ENCODE measurements at regions not wholly inside any gene's neighbourhood (a gene's known extent, or its start where the extent isn't known, plus 50 kb on each side); places are given as distances from the start of the nearest gene placed in this dataset.

DNA sequence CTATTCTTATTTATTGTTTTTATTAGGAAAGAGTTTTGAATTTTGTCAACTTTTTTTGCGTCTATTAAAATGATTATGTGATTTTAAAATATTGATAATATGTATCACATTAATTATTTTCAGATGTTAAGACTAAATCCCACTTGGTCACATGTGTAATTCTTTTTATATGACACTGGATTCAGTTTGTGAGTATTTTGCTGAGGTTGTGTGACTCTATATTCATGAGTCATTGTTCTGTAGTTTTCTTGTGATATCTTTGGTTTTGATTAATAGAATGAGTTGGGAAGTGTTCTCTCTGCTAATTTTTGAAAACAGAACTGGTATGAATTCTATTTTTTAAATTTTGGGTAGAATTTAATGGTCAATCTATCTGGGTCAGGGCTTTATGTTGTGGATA is 317.9 kb downstream of the ETS1 start:
- no peak for DNase-seq (ENCODE audit: low read depth in 3 of 3, low spot score in 1 of 3)

GRCh38 chr11:128266893-128267292 is 320.5 kb downstream of the ETS1 start:
- no peak for DNase-seq (ENCODE audit: low read depth in 3 of 3, low spot score in 1 of 3)

- DNase-seq (ENCODE audit: low read depth in 3 of 3, low spot score in 1 of 3) = no peak
These were observed 324.7 kb downstream of the ETS1 start for GRCh38 chr11:128262463-128263345.

GRCh38 chr11:128261011-128261421 is 326.3 kb downstream of the ETS1 start:
- DNase-seq (ENCODE audit: low read depth in 3 of 3, low spot score in 1 of 3) = no peak

DNA sequence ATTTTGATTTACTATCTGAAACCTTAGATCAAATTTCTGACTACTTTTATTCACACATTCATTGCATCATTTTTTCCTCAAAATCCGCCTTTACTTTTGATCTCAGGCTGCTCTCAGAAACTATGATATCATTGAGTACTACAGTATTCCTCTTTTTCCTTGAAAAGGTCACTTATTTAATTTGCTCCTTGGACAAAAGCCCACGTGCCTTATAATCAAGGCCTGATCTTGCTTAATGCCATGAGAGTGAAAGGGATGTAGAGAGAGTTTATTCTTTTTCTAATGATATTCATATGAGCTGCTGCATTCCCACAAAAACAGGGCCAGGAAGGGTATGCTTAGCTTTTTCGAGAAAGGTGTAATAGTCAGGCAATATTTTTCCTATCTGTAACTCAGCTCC is 327.0 kb downstream of the ETS1 start:
- no peak for DNase-seq (ENCODE audit: low read depth in 3 of 3, low spot score in 1 of 3)

- no peak for DNase-seq (ENCODE audit: low read depth in 3 of 3, low spot score in 1 of 3)
These were observed 327.5 kb downstream of the ETS1 start for GRCh38 chr11:128259816-128260215.

- DNase-seq (ENCODE audit: low read depth in 3 of 3, low spot score in 1 of 3) = no peak
These were observed 332.4 kb downstream of the ETS1 start for GRCh38 chr11:128254941-128255340.

DNA sequence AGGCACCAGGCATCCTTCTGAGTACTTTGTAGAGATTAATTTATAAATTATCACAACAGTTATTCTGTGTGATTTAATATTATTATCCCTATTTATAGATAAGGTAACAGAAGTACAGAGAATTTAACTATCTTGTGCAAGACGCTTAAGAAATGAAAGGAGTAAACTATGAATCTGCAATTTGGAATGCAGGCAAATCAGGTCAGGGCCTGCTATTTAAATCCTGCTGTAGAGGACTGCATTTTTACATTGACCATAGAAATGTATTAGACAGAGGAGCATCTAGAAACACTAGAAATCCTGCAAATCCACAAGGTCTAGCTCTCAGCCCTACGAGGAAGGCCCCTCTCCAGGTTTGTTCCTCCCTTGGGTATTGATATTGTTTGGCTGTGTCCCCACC is 336.2 kb downstream of the ETS1 start:
- no peak for DNase-seq (ENCODE audit: low read depth in 3 of 3, low spot score in 1 of 3)

GRCh38 chr11:128250482-128250881 is 336.9 kb downstream of the ETS1 start:
- no peak for DNase-seq (ENCODE audit: low read depth in 3 of 3, low spot score in 1 of 3)

DNA sequence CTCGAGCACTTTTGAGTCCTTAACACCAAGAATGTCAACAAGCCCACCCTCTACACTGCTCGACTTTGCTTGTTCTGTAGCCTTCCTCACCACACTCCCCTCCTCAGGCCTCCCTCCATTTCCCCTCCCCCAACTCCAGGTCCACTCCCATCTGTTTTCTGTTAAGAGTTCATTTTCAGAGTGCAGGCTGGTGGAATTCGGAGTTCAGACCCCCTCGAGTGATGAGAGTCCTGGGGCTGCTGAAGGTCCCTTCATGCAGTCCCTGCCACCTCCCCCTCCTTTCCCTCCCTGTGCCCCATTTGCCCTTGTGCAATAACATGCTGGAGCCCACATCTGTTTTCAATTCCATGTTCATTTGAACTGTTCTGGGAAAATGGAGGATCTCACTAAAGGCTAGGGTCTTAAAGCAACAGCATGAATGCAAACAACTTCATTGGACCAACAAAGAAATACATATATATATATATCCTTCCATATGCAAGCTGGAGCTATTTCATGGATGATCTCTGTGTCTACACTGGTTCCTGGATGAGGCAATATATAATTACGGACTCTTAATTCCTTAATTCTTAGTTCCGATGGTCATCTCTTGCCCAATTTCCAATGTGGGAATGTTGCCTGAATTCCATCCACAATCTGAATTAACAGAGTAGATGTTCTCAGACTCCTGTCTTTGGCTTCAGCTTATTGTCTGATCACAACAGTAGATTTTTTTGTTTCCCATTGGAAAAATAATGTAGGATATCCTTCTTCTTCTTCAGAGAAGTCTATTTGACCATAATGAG is 340.4 kb downstream of the ETS1 start:
- DNase-seq (ENCODE audit: low read depth in 3 of 3, low spot score in 1 of 3) = no peak

- no peak for DNase-seq (ENCODE audit: low read depth in 3 of 3, low spot score in 1 of 3)
These were observed 341.0 kb downstream of the ETS1 start for GRCh38 chr11:128246364-128246801.

- DNase-seq (ENCODE audit: low read depth in 3 of 3, low spot score in 1 of 3) = no peak
These were observed 342.5 kb downstream of the ETS1 start for GRCh38 chr11:128244871-128245270.

DNA sequence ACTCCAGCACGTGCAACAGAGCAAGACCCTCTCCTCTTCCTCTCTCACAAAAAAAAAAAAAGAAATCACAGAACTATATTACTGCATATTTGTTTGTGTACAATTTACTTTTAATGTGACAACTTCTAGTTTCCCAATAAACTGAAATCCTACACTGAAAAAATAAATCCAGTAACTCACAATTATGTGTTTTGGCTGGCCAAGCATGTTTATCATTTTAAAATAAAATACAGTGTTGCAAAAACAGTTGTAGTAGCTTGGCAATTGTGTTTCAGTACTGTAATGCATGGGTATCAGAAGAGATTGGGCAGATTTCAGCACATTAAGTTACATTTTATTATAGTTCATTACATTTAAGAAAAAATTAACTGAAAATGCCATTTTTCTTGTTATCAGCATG is 344.9 kb downstream of the ETS1 start:
- no peak for DNase-seq (ENCODE audit: low read depth in 3 of 3, low spot score in 1 of 3)

DNA sequence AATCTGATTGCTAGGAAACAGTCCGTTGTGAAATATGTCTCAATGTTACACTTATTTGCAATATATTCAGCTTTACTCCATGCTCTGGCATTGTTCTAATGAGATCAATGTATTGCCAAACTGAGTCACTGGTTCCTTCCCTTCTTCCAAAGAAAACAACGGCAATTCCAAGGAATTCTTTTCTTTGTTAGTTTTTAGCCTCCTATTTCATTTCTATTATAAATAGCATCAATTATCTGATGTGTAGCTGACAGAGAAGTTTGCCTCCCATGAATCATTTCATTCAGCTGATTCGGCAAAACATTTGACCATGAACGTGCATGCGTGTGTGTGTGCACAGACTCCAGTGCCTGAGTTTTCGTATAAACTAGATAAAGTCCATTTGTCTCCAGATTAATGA is 346.8 kb downstream of the ETS1 start:
- no peak for DNase-seq (ENCODE audit: low read depth in 3 of 3, low spot score in 1 of 3)

- DNase-seq (ENCODE audit: low read depth in 3 of 3, low spot score in 1 of 3) = no peak
These were observed 348.1 kb downstream of the ETS1 start for GRCh38 chr11:128239306-128239705.

DNA sequence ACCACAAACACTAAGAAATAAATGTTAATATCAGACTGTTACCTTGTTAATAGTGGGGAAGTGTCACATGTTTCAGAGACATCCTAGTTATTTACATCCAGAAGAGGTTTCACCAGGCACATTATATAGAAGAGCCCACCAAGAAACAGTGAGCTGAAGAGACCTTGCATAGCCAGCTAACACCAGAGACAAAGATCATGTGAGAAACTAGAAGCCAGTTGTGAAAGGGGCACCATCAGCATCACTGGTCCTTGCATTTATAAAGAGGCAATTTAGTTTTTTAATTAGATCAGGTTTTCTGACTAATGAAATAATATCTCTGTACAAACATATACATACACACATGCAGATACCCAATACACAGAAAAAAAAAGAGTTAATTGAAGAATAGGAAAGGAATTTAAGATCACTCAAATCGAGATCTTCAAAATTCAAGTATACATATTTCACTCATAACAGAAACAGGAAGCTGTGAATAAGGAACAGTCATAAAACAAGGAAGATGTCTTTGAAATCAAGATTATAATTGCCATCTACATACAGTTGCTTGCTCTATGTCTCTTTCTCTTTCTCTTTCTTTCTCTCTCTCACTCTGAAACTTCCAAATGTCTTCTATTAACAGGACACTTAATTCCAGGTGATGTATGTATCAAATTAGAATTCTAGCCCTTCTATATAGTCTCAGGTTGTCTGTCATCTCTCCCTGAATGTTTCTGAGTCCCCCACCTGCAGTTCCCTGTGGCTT is 348.7 kb downstream of the ETS1 start:
- no peak for DNase-seq (ENCODE audit: low read depth in 3 of 3, low spot score in 1 of 3)

GRCh38 chr11:128236506-128237498 is 350.6 kb downstream of the ETS1 start:
- no peak for DNase-seq (ENCODE audit: low read depth in 3 of 3, low spot score in 1 of 3)

DNA sequence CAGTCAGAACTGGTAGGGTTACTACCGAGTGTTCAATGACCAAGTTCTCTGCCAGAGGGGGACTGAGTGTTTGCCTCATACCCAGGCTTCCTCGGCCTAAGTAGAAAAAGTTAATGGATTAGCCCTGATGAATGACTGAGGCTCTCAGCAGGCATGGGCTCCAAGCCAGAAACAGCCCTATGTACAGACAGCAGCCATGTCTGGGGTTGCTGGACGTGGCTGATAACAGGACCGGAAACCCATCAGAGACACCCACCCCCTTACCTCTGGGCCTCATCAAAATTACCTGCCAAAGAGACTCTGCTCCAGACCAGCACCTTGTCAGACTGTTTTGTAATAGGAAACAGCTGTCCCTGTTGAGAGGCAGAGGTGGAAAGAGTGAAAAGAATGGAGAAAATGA is 351.4 kb downstream of the ETS1 start:
- no peak for DNase-seq (ENCODE audit: low read depth in 3 of 3, low spot score in 1 of 3)

DNA sequence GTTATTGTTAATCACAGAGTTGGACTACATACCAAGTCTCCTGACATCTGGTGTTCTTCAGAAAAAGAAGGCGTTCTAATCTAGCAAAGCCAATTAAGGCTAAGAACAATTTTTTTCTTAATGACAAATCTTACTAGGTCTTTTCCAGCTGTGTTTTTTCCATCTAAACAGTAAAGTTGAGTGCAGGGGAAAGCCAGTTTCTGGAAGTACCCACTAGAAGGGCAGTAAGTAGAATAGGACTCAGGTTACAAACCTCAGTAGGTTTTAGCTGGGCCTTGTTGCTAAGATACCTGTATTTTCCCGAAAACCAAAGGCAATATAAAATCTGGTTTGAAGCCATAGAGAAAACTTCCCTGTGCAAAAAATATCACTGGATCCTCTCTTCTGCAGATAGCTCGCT is 351.9 kb downstream of the ETS1 start:
- no peak for DNase-seq (ENCODE audit: low read depth in 3 of 3, low spot score in 1 of 3)

- DNase-seq (ENCODE audit: low read depth in 3 of 3, low spot score in 1 of 3) = no peak
These were observed 353.2 kb downstream of the ETS1 start for GRCh38 chr11:128234143-128234542.

Measured in stimulated activated CD4-positive, alpha-beta T cell treated with anti-CD3 and anti-CD28 coated beads, TNF-alpha, amount 100 ng/mL, for 1 hour (primary cell).